ENCODE measurements at regions not wholly inside any gene's neighbourhood (a gene's known extent, or its start where the extent isn't known, plus 50 kb on each side); places are given as distances from the start of the nearest gene placed in this dataset.
A peak's percentile ranks its signal among the peaks of the same experiment; 100 is the strongest.

- no peak for DNase-seq
Observed at GRCh38 chr9:106339882-106340281, 523.1 kb upstream of the ZNF462 start.

- no peak for DNase-seq
Observed at GRCh38 chr9:106350777-106351176, 512.2 kb upstream of the ZNF462 start.

- no peak for DNase-seq
Observed at GRCh38 chr9:106356924-106357323, 506.0 kb upstream of the ZNF462 start.

GRCh38 chr9:106358331-106358730 is 504.6 kb upstream of the ZNF462 start:
- DNase-seq: no peak

- DNase-seq: peak in 1 of 5 experiments; percentile 14
Observed at GRCh38 chr9:106376689-106377088, 486.3 kb upstream of the ZNF462 start.

- DNase-seq: no peak
Observed at GRCh38 chr9:106383072-106383471, 479.9 kb upstream of the ZNF462 start.

GRCh38 chr9:106387965-106388364 is 475.0 kb upstream of the ZNF462 start:
- DNase-seq: no peak

- no peak for DNase-seq
Observed at GRCh38 chr9:106393226-106393625, 469.7 kb upstream of the ZNF462 start.

GRCh38 chr9:106400170-106400569 is 462.8 kb upstream of the ZNF462 start:
- no peak for DNase-seq

GRCh38 chr9:106400950-106401349 is 462.0 kb upstream of the ZNF462 start:
- DNase-seq: no peak

- no peak for DNase-seq
Observed at GRCh38 chr9:106403081-106403480, 459.9 kb upstream of the ZNF462 start.

GRCh38 chr9:106404137-106404536 is 458.8 kb upstream of the ZNF462 start:
- no peak for DNase-seq

GRCh38 chr9:106405871-106406435 is 457.0 kb upstream of the ZNF462 start:
- no peak for DNase-seq

GRCh38 chr9:106414042-106414441 is 448.9 kb upstream of the ZNF462 start:
- DNase-seq: no peak

- no peak for DNase-seq
Observed at GRCh38 chr9:106417685-106418084, 445.3 kb upstream of the ZNF462 start.

- no peak for DNase-seq
Observed at GRCh38 chr9:106419829-106420228, 443.1 kb upstream of the ZNF462 start.

GRCh38 chr9:106420511-106420944 is 442.4 kb upstream of the ZNF462 start:
- peak in 1 of 5 experiments; percentile 46 for DNase-seq

GRCh38 chr9:106421772-106422171 is 441.2 kb upstream of the ZNF462 start:
- DNase-seq: peak in 1 of 5 experiments; percentile 52

- DNase-seq: no peak
Observed at GRCh38 chr9:106423575-106423974, 439.4 kb upstream of the ZNF462 start.

GRCh38 chr9:106432631-106433030 is 430.3 kb upstream of the ZNF462 start:
- no peak for DNase-seq

- no peak for DNase-seq
Observed at GRCh38 chr9:106438928-106439327, 424.0 kb upstream of the ZNF462 start.

GRCh38 chr9:106441283-106441682 is 421.7 kb upstream of the ZNF462 start:
- no peak for DNase-seq

GRCh38 chr9:106443520-106443919 is 419.4 kb upstream of the ZNF462 start:
- DNase-seq: no peak

GRCh38 chr9:106445107-106445506 is 417.9 kb upstream of the ZNF462 start:
- DNase-seq: no peak

GRCh38 chr9:106449336-106449927 is 413.5 kb upstream of the ZNF462 start:
- DNase-seq: no peak
